T-helper 2 cell treated with Interferon-gamma antibody and Interleukin-4, amounts not matched to agents 5 μg/mL and 100 μg/mL, for 36 hours (primary cell): ENCODE measurements at regions not wholly inside any gene's neighbourhood (a gene's known extent, or its start where the extent isn't known, plus 50 kb on each side); places are given as distances from the start of the nearest gene placed in this dataset.
"Not testable (repeated sequence)": the region's sequence is repeated elsewhere in the genome, so short reads cannot be mapped to it uniquely, and the experiment has no call there.

Source experiments
- DNase-seq: peaks from one replicate; pipeline ENCODE4 v3.0.0; 2021; ENCODE audit warnings: low spot score
- H3K27ac Mint-ChIP-seq: one replicate; pipeline ENCODE4 v1.8.0; 2021; ENCODE audit warnings: mild to moderate bottlenecking, mixed read lengths
- H3K27me3 Mint-ChIP-seq: one replicate; pipeline ENCODE4 v1.8.0; 2021; ENCODE audit warnings: low read depth, mixed read lengths
- H3K36me3 Mint-ChIP-seq: one replicate; pipeline ENCODE4 v1.8.0; 2021; ENCODE audit warnings: low read depth, mixed read lengths
- H3K4me1 Mint-ChIP-seq: one replicate; pipeline ENCODE4 v1.8.0; 2021; ENCODE audit warnings: low read depth, mixed read lengths
- H3K4me3 Mint-ChIP-seq: one replicate; pipeline ENCODE4 v1.8.0; 2022; ENCODE audit warnings: mild to moderate bottlenecking, moderate library complexity, mixed read lengths
- H3K9me3 Mint-ChIP-seq: one replicate; pipeline ENCODE4 v1.8.0; 2021; ENCODE audit warnings: mixed read lengths

GRCh38 chr2:198517976-198518375, 713.6 kb downstream of the PLCL1 start:
- Mint-ChIP-seq H3K36me3 (no peaks in the 10 kb centered on the region), H3K27ac (no peak overlapping the region)
- DNase-seq, result no peak

DNA sequence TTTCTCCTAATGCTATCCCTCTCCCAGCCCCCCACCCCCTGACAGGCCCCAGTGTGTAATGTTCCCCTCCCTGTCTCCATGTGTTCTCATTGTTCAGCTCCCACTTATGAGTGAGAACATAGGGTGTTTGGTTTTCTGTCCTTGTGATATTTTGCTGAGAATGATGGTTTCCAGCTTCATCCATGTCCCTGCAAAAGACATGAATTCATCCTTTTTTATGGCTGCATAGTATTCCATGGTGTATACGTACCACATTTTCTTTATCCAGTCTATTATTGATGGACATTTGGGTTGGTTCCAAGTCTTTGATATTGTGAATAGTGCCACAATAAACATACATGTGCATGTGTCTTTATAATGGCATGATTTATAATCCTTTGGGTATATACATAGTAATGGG, 704.2 kb downstream of the PLCL1 start:
- DNase-seq, H3K36me3 Mint-ChIP-seq, H3K4me3 Mint-ChIP-seq, H3K27me3 Mint-ChIP-seq, H3K4me1 Mint-ChIP-seq, H3K27ac Mint-ChIP-seq, H3K9me3 Mint-ChIP-seq: not testable (repeated sequence)

More at GRCh38 chr2:198517976-198518375, 713.6 kb downstream of the PLCL1 start:
- Mint-ChIP-seq H3K9me3 (no peaks in the 10 kb centered on the region), H3K27me3 (no peaks in the 10 kb centered on the region), H3K4me3 (no peak overlapping the region), H3K4me1 (no peaks in the 10 kb centered on the region)

DNA sequence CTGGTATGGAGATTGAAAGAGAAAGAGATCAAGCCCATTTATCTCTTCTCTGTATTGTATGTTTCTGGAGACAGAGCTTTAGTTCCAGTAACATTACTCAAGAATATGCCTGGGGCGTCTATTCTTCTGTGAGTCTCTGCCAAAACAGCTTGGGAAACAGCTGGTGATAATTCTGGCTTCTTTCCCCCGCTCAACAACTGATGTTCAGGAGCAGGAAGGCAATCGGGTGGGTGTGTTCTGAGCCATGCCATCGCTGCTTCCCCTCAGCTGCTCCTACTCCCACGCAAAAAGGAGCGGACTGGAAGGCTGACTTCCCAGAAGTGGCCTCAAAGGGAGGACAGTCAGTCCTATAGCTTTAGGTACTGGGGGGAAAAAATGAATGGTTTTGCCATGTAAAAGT, 695.1 kb downstream of the PLCL1 start:
- H3K36me3 Mint-ChIP-seq, result no peaks in the 10 kb centered on the region
- no peaks in the 10 kb centered on the region for H3K9me3 Mint-ChIP-seq
- DNase-seq, result no peak
- H3K4me1 Mint-ChIP-seq, result no peaks in the 10 kb centered on the region
- H3K4me3 Mint-ChIP-seq, result no peak overlapping the region
- H3K27ac Mint-ChIP-seq, result no peak overlapping the region
- no peaks in the 10 kb centered on the region for H3K27me3 Mint-ChIP-seq

DNA sequence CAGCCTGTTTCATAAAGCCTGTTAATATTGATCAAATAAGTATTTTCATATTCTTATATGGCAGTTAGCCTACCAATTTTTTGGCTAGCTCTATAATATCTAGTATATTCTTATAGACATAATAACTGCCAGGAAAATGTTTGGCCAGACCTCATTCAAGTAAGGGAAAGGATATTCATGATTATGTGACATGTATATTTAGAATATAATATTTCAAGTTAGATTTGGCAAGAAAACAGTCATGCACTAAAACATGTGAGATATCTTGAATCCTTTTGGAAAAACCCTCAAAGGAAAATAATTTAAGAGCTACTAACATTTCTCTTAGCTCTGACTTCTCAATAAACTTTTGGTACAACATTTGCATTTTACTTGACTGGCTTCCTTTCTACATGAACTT, 694.1 kb downstream of the PLCL1 start:
- Mint-ChIP-seq H3K27ac (no peak overlapping the region), H3K4me1 (no peaks in the 10 kb centered on the region), H3K36me3 (no peaks in the 10 kb centered on the region), H3K9me3 (no peaks in the 10 kb centered on the region), H3K4me3 (no peak overlapping the region), H3K27me3 (no peaks in the 10 kb centered on the region)
- no peak for DNase-seq

DNA sequence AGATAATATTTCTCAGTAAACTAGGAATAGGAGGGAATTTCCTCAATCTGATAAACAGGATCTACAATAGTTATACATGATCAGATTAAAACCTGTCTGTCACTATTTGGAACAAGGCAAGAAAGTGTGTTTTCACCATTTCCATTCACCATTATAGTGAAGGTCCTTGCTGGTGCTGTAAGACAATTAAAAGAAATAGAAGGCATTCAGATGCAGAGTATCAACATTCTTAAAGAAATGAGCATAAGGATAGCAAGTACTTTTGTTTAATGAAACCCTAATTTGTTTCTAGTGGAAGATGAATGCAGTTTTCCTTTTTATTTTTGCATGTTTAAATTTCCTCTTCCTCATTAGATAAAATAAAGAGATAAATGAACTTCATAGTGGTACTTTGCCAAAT, 693.7 kb downstream of the PLCL1 start:
- H3K4me3 Mint-ChIP-seq, result no peak overlapping the region
- no peak overlapping the region for H3K27ac Mint-ChIP-seq
- no peak for DNase-seq
- no peaks in the 10 kb centered on the region for H3K9me3 Mint-ChIP-seq
- no peaks in the 10 kb centered on the region for H3K27me3 Mint-ChIP-seq
- no peaks in the 10 kb centered on the region for H3K36me3 Mint-ChIP-seq
- H3K4me1 Mint-ChIP-seq, result no peaks in the 10 kb centered on the region

GRCh38 chr2:198494931-198495330, 690.5 kb downstream of the PLCL1 start:
- Mint-ChIP-seq H3K27ac (no peak overlapping the region), H3K4me3 (no peak overlapping the region), H3K27me3 (no peaks in the 10 kb centered on the region), H3K9me3 (no peaks in the 10 kb centered on the region), H3K4me1 (no peaks in the 10 kb centered on the region), H3K36me3 (no peaks in the 10 kb centered on the region)
- no peak for DNase-seq

DNA sequence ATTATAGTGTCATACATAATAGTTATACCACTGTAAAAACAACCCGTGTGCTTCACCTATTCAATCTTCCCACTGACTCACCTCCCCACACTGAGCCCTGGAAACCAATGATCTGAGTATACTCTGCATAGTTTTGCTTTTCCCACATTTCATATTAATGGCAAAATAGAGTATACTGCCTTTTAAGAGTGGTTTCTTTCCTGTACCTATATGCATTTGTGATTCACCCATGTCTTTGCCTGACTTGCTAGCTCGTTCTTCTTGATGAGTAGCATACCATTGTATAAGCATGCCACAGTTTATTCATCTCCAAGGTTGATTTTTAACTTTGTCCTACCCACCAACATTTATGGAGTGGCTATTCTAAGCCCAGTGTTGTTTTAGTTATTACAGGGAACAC, 686.4 kb downstream of the PLCL1 start:
- no peaks in the 10 kb centered on the region for H3K9me3 Mint-ChIP-seq
- H3K36me3 Mint-ChIP-seq, result no peaks in the 10 kb centered on the region
- H3K27me3 Mint-ChIP-seq, result no peaks in the 10 kb centered on the region

DNA sequence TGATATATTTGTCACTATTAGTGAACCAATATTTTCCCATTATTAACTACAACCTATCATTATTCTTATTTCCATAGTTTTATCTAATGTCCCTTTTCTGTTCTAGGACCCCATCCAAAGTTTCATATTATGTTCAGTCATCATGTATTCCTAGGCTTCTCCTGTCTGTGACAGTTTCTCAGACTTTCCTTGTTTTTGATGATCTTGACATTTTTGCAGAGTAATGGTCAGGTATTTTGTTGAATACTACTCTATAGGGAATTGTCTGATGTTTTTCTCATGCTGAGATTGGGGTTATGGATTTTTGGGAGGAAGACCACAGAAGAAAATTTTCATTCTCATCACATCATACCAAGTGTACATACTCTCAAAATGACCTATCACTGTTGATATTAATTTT, 684.6 kb downstream of the PLCL1 start:
- H3K27ac Mint-ChIP-seq, result no peak overlapping the region
- no peaks in the 10 kb centered on the region for H3K27me3 Mint-ChIP-seq
- H3K4me3 Mint-ChIP-seq, result no peak overlapping the region
- DNase-seq, result no peak
- no peaks in the 10 kb centered on the region for H3K36me3 Mint-ChIP-seq
- no peaks in the 10 kb centered on the region for H3K4me1 Mint-ChIP-seq
- H3K9me3 Mint-ChIP-seq, result no peaks in the 10 kb centered on the region

More for the DNA sequence above, 686.4 kb downstream of the PLCL1 start:
- no peak overlapping the region for H3K4me3 Mint-ChIP-seq
- no peak for DNase-seq
- H3K4me1 Mint-ChIP-seq, result no peaks in the 10 kb centered on the region
- H3K27ac Mint-ChIP-seq, result no peak overlapping the region

- H3K9me3 Mint-ChIP-seq, result no peaks in the 10 kb centered on the region
- H3K27me3 Mint-ChIP-seq, result no peaks in the 10 kb centered on the region
- no peak overlapping the region for H3K27ac Mint-ChIP-seq
- no peaks in the 10 kb centered on the region for H3K4me1 Mint-ChIP-seq
- no peak overlapping the region for H3K4me3 Mint-ChIP-seq
- no peaks in the 10 kb centered on the region for H3K36me3 Mint-ChIP-seq
- DNase-seq, result no peak
These were observed 678.7 kb downstream of the PLCL1 start for GRCh38 chr2:198483051-198483450.

DNA sequence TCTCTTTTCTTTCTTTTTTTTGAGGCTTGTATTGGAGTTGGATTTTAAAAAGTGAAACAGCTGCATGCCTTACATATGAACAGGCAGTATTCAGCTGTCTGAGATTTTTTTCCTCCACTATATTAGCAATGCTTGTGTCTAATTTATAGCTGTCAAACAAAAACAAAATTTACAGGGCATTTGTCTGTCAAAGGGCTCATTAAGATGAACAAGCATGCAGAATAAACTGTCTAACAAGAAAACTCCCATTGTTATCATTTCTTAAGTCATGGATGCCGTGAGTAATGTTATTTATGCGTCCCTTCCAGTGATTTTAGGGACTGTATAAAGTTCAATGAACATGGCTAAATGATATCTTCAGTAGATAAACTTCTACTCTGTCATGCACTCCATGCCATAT, 674.7 kb downstream of the PLCL1 start:
- Mint-ChIP-seq H3K4me1 (no peaks in the 10 kb centered on the region), H3K4me3 (no peak overlapping the region), H3K27ac (no peak overlapping the region), H3K27me3 (no peaks in the 10 kb centered on the region), H3K9me3 (no peaks in the 10 kb centered on the region), H3K36me3 (no peaks in the 10 kb centered on the region)
- DNase-seq, result no peak

DNA sequence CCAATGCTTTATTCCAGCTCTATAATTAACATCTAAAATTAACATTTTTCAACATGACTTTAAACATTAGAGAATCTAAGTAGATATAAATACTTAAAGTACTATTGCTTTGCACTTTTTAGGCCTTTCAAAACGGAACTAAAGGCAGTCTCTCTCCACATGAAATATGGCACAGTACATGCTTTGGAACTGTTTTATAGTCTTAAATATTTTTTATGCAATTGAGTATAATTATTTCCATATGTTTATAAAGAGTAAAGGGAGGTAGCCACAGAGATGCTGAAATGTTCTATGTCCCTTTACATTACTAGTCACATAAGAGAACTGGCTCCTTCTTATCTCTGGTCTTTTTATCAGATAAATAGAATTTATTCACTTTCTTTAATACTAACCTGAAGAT, 674.0 kb downstream of the PLCL1 start:
- DNase-seq, result no peak
- Mint-ChIP-seq H3K4me3 (no peak overlapping the region), H3K4me1 (no peaks in the 10 kb centered on the region), H3K9me3 (no peaks in the 10 kb centered on the region), H3K27me3 (no peaks in the 10 kb centered on the region), H3K36me3 (no peaks in the 10 kb centered on the region), H3K27ac (no peak overlapping the region)

DNA sequence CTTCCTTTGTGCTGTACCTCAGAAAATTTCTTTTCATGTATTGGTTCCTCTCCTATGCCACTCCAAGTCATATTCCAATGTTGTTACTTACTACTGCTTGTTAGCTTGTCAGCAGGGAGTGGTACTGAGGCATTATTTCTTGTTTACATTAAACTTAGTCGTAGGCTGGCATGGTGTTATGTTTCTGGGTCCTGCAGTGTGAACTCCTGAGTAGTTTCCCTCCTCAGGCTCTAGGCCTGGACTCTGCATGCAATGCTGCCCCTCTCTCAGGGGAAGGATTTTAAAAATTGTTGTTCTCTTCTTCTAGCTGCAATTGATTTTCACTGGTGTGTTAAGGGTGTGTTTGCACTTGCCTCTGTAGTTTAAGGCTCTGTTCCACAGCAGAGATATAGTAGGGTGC, 671.6 kb downstream of the PLCL1 start:
- Mint-ChIP-seq H3K9me3 (no peaks in the 10 kb centered on the region), H3K27ac (no peak overlapping the region), H3K4me3 (no peak overlapping the region), H3K4me1 (no peaks in the 10 kb centered on the region), H3K36me3 (no peaks in the 10 kb centered on the region), H3K27me3 (no peaks in the 10 kb centered on the region)
- DNase-seq, result no peak

GRCh38 chr2:198471291-198471690, 666.9 kb downstream of the PLCL1 start:
- Mint-ChIP-seq H3K27me3 (no peaks in the 10 kb centered on the region), H3K36me3 (no peaks in the 10 kb centered on the region), H3K27ac (no peak overlapping the region), H3K9me3 (no peaks in the 10 kb centered on the region), H3K4me1 (no peaks in the 10 kb centered on the region), H3K4me3 (no peak overlapping the region)
- no peak for DNase-seq

GRCh38 chr2:198468136-198468535, 663.7 kb downstream of the PLCL1 start:
- H3K27ac Mint-ChIP-seq, result no peak overlapping the region
- H3K27me3 Mint-ChIP-seq, result no peaks in the 10 kb centered on the region
- no peaks in the 10 kb centered on the region for H3K36me3 Mint-ChIP-seq
- no peaks in the 10 kb centered on the region for H3K9me3 Mint-ChIP-seq
- no peak overlapping the region for H3K4me3 Mint-ChIP-seq
- DNase-seq, result no peak
- H3K4me1 Mint-ChIP-seq, result no peaks in the 10 kb centered on the region

GRCh38 chr2:198465970-198466369, 661.6 kb downstream of the PLCL1 start:
- H3K4me1 Mint-ChIP-seq, result no peaks in the 10 kb centered on the region
- H3K4me3 Mint-ChIP-seq, result no peak overlapping the region
- no peaks in the 10 kb centered on the region for H3K36me3 Mint-ChIP-seq

More at GRCh38 chr2:198465970-198466369, 661.6 kb downstream of the PLCL1 start:
- H3K9me3 Mint-ChIP-seq, result no peaks in the 10 kb centered on the region
- H3K27ac Mint-ChIP-seq, result no peak overlapping the region
- H3K27me3 Mint-ChIP-seq, result no peaks in the 10 kb centered on the region
- no peak for DNase-seq
